A549 (cell line): ENCODE measurements at regions not wholly inside any gene's neighbourhood (a gene's known extent, or its start where the extent isn't known, plus 50 kb on each side); places are given as distances from the start of the nearest gene placed in this dataset.

Experiments used
- ATAC-seq, 2 experiments: fragments of 200-7000 bp in 1 of 2; fragments of >200 bp in 1 of 2; cut with Nextera tagmentation in 1 of 2; cut with Tn5 transposase in 1 of 2; 3 replicates each; pipeline versions ENCODE4 v1.8.0 to v1.9.1; 2018 to 2020; ENCODE audit warnings: mild to moderate bottlenecking in 1 of 2, moderate library complexity in 1 of 2
- CTCF ChIA-PET: fragments of 300-600 bp; sonication (Branson Sonifier 250); formaldehyde crosslinking; extraction: SDS; loops from one replicate; lab custom pipeline; 2021; ENCODE audit warnings: antibody characterized with exemption, inconsistent platforms; lab: Yijun Ruan, JAX
- POLR2A ChIA-PET: fragments of 350-600 bp; formaldehyde crosslinking; extraction: SDS; loops from one replicate; lab custom pipeline; 2021; ENCODE audit warnings: antibody characterized with exemption, inconsistent platforms; lab: Yijun Ruan, JAX
- DNase-seq, 2 experiments: peaks; one replicate each; pipeline versions ENCODE4 v3.0.0 to v3.0.0-alpha.2; 2011 to 2016; ENCODE audit warnings: low read depth in 1 of 2, low spot score in 1 of 2
- FAIRE-seq: peaks from 2 replicates; lab custom pipeline; 2011; peaks lifted over from hg19 to GRCh38; lab: Jason Lieb, UNC
- H3K27ac ChIP-seq, 2 experiments: fragments of >200 bp; sonication (Bioruptor Twin); formaldehyde crosslinking; 3 replicates each; pipeline ENCODE4 v1.5.1; 2016 to 2017
- H3K4me1 ChIP-seq: fragments of >200 bp; sonication (Bioruptor Twin); formaldehyde crosslinking; 3 replicates; pipeline ENCODE4 v1.6.1; 2016
- H3K4me2 ChIP-seq: fragments of >200 bp; sonication (Bioruptor Twin); formaldehyde crosslinking; 3 replicates; pipeline ENCODE4 v1.6.1; 2016
- H3K4me3 ChIP-seq: fragments of >200 bp; sonication (Bioruptor Twin); formaldehyde crosslinking; 3 replicates; pipeline ENCODE4 v1.5.1; 2016
- H3K9me3 ChIP-seq: fragments of >200 bp; sonication (Bioruptor Twin); formaldehyde crosslinking; 3 replicates; pipeline ENCODE4 v1.6.1; 2016
- EHF ChIP-seq: fragments of 250-450 bp; sonication (Bioruptor Pico); IDR thresholded peaks from 2 replicates; pipeline ENCODE4 v1.5.0; 2020; ENCODE audit warnings: mild to moderate bottlenecking
- HDAC2 ChIP-seq: fragments of 200-600 bp; sonication (generic); IDR thresholded peaks from 2 replicates; pipeline ENCODE4 v1.6.1; 2016
- HOXB13 ChIP-seq: fragments of 250-450 bp; sonication (Bioruptor Pico); IDR thresholded peaks from 2 replicates; pipeline ENCODE4 v1.5.0; 2020; ENCODE audit warnings: low read depth, mild to moderate bottlenecking, moderate library complexity
- HOXB5 ChIP-seq: fragments of 250-450 bp; sonication (Bioruptor Pico); IDR thresholded peaks from 2 replicates; pipeline ENCODE4 v1.5.0; 2020; ENCODE audit warnings: mild to moderate bottlenecking, moderate library complexity
- JUNB ChIP-seq: fragments of >200 bp; sonication (Bioruptor Twin); formaldehyde crosslinking; IDR thresholded peaks from 2 replicates; pipeline ENCODE4 v1.6.1; 2016
- MAFK ChIP-seq: fragments of 450-650 bp; IDR thresholded peaks from 2 replicates; pipeline ENCODE4 v1.6.1; 2014; ENCODE audit not compliant: partially characterized antibody
- MYC ChIP-seq: IDR thresholded peaks from 2 replicates; pipeline ENCODE4 v1.6.1; 2012; ENCODE audit warnings: mild to moderate bottlenecking, inconsistent platforms, low read length, improper control_type of control experiment, borderline replicate concordance
- NFE2L2 ChIP-seq: fragments of 150-350 bp; conservative IDR thresholded peaks from 2 replicates; pipeline ENCODE4 v1.6.1; 2014; ENCODE audit warnings: low read length
- RAD21 ChIP-seq, 2 experiments: fragments of >200 bp in 1 of 2; sonication (Bioruptor Twin) in 1 of 2; formaldehyde crosslinking in 1 of 2; IDR thresholded peaks in 1 of 2; conservative IDR thresholded peaks in 1 of 2; 2 replicates in 1 of 2; 3 replicates in 1 of 2; pipeline ENCODE4 v1.6.1; 2012 to 2018; ENCODE audit warnings: inconsistent platforms in 1 of 2
- RARB ChIP-seq: fragments of 250-450 bp; sonication (Bioruptor Pico); IDR thresholded peaks from 2 replicates; pipeline ENCODE4 v1.8.0; 2021; ENCODE audit warnings: mild to moderate bottlenecking, moderate library complexity
- RFX5 ChIP-seq: fragments of 450-650 bp; IDR thresholded peaks from 2 replicates; pipeline ENCODE4 v1.7.1; 2014; ENCODE audit warnings: antibody characterized with exemption, mild to moderate bottlenecking, moderate library complexity
- TP53 ChIP-seq: fragments of 250-450 bp; sonication (Bioruptor Pico); IDR thresholded peaks from 2 replicates; pipeline ENCODE4 v1.5.0; 2021; ENCODE audit warnings: mild to moderate bottlenecking, moderate library complexity
- WGBS: methylation state at CpG from one replicate; pipeline ENCODE4 v1.1.6; 2017; ENCODE audit errors: missing lambda C conversion rate; 5-methylcytosine and 5-hydroxymethylcytosine counted together
- TF ChIP-seq, protein P1 (sequence below): fragments of 150-350 bp; IDR thresholded peaks from 2 replicates; pipeline ENCODE4 v1.6.1; 2014; ENCODE audit warnings: low read depth, mild to moderate bottlenecking, low read length
- TF ChIP-seq, protein P2 (sequence below): IDR thresholded peaks from 2 replicates; pipeline ENCODE4 v1.6.1; 2012
- TF ChIP-seq, protein P3 (sequence below): IDR thresholded peaks from 2 replicates; pipeline ENCODE4 v1.6.1; 2012; ENCODE audit warnings: low read depth, borderline replicate concordance
- TF ChIP-seq, protein P4 (sequence below): fragments of >200 bp; sonication (Bioruptor Twin); formaldehyde crosslinking; IDR thresholded peaks from 3 replicates; pipeline ENCODE4 v1.6.1; 2016
- TF ChIP-seq, protein P5 (sequence below): fragments of 200-600 bp; sonication (generic); IDR thresholded peaks from 2 replicates; pipeline ENCODE4 v1.6.1; 2016; ENCODE audit warnings: antibody characterized with exemption, mild to moderate bottlenecking, moderate library complexity

DNA sequence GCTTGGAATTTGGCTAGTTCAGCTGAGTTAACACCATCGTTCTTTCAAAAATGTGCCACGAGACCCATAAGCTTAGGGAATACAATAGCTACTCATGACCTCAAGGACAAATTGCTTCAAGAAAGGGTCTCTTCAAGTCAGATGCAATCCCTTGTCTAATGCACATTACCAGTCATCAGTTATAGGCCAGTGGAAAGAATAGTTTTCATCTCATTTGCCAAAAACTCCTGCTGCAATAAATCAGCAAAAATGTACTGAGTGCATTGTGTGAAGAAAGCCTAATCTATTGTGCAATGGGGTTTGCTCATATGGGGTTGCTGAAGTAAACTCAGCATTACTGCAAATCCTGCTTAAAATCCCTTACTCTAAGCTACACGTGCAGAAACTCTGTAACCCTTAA lies 208.3 kb upstream of the NBEA start:
- FAIRE-seq (no peak), ATAC-seq (no peak), DNase-seq (no peak)
- H3K27ac ChIP-seq = no peak overlapping the region
- TF ChIP-seq, protein P1, sequence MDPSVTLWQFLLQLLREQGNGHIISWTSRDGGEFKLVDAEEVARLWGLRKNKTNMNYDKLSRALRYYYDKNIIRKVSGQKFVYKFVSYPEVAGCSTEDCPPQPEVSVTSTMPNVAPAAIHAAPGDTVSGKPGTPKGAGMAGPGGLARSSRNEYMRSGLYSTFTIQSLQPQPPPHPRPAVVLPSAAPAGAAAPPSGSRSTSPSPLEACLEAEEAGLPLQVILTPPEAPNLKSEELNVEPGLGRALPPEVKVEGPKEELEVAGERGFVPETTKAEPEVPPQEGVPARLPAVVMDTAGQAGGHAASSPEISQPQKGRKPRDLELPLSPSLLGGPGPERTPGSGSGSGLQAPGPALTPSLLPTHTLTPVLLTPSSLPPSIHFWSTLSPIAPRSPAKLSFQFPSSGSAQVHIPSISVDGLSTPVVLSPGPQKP = no peak
- H3K4me2 ChIP-seq = no peak overlapping the region
- CTCF ChIA-PET = interaction anchor here (0.6 kb wide), 1 partner anchor 133 kb away, joined by 4 read pairs; no protein-coding TSS in a partner anchor
- no peak overlapping the region for H3K4me3 ChIP-seq
- no peaks in the 10 kb centered on the region for H3K4me1 ChIP-seq
- H3K9me3 ChIP-seq = no peaks in the 10 kb centered on the region
- POLR2A ChIA-PET = no interaction called here
- 80% methylated on average over 3 of the region's 3 CpGs for WGBS

DNA sequence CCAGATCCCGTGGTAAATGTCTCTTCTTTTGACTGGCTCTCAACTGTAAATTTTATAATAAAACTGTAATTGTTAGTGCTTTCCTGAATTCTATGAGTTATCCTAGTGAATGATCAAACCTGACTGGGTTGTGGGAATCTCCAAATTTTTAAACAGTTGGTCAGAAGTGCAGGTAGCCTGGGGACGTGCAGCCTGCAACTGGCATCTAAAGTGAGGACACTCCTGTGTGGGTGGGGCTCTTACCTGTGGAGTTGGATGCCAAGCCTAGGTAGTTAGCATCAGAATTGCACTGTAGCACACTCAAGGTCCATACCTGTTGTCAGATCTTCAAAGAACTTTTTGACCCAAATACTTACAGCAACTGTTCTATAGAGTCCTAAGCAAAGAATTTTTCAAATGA lies 207.1 kb upstream of the NBEA start:
- H3K4me2 ChIP-seq = no peak overlapping the region
- POLR2A ChIA-PET = no interaction called here
- WGBS = 25% methylated on average over 2 of the region's 2 CpGs
- H3K27ac ChIP-seq = no peak overlapping the region
- ATAC-seq = no peak
- no peak for DNase-seq
- H3K9me3 ChIP-seq = no peaks in the 10 kb centered on the region
- FAIRE-seq = no peak
- CTCF ChIA-PET = no interaction called here
- no peak overlapping the region for H3K4me3 ChIP-seq
- H3K4me1 ChIP-seq = no peaks in the 10 kb centered on the region
- TF ChIP-seq RARB (CRISPR knock-in tag) = no peak
- TF ChIP-seq HDAC2 = no peak
- no peak for TF ChIP-seq HOXB5 (CRISPR knock-in tag)
- no peak for TF ChIP-seq EHF
- TF ChIP-seq HOXB13 (CRISPR knock-in tag) = no peak
- no peak for TF ChIP-seq RAD21 (conservative IDR thresholded peaks at IDR 0.05 in 1 of 2, IDR thresholded peaks at IDR 0.05 in 1 of 2)
- TF ChIP-seq, protein P2, sequence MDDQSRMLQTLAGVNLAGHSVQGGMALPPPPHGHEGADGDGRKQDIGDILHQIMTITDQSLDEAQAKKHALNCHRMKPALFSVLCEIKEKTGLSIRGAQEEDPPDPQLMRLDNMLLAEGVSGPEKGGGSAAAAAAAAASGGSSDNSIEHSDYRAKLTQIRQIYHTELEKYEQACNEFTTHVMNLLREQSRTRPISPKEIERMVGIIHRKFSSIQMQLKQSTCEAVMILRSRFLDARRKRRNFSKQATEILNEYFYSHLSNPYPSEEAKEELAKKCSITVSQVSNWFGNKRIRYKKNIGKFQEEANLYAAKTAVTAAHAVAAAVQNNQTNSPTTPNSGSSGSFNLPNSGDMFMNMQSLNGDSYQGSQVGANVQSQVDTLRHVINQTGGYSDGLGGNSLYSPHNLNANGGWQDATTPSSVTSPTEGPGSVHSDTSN = no peak
- no peak for TF ChIP-seq TP53
- TF ChIP-seq, protein P3, sequence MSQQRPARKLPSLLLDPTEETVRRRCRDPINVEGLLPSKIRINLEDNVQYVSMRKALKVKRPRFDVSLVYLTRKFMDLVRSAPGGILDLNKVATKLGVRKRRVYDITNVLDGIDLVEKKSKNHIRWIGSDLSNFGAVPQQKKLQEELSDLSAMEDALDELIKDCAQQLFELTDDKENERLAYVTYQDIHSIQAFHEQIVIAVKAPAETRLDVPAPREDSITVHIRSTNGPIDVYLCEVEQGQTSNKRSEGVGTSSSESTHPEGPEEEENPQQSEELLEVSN = no peak
- no peak for TF ChIP-seq MYC
- no peak for TF ChIP-seq NFE2L2
- TF ChIP-seq, protein P4, sequence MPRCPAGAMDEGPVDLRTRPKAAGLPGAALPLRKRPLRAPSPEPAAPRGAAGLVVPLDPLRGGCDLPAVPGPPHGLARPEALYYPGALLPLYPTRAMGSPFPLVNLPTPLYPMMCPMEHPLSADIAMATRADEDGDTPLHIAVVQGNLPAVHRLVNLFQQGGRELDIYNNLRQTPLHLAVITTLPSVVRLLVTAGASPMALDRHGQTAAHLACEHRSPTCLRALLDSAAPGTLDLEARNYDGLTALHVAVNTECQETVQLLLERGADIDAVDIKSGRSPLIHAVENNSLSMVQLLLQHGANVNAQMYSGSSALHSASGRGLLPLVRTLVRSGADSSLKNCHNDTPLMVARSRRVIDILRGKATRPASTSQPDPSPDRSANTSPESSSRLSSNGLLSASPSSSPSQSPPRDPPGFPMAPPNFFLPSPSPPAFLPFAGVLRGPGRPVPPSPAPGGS = no peak
- TF ChIP-seq JUNB = no peak
- TF ChIP-seq, protein P5, sequence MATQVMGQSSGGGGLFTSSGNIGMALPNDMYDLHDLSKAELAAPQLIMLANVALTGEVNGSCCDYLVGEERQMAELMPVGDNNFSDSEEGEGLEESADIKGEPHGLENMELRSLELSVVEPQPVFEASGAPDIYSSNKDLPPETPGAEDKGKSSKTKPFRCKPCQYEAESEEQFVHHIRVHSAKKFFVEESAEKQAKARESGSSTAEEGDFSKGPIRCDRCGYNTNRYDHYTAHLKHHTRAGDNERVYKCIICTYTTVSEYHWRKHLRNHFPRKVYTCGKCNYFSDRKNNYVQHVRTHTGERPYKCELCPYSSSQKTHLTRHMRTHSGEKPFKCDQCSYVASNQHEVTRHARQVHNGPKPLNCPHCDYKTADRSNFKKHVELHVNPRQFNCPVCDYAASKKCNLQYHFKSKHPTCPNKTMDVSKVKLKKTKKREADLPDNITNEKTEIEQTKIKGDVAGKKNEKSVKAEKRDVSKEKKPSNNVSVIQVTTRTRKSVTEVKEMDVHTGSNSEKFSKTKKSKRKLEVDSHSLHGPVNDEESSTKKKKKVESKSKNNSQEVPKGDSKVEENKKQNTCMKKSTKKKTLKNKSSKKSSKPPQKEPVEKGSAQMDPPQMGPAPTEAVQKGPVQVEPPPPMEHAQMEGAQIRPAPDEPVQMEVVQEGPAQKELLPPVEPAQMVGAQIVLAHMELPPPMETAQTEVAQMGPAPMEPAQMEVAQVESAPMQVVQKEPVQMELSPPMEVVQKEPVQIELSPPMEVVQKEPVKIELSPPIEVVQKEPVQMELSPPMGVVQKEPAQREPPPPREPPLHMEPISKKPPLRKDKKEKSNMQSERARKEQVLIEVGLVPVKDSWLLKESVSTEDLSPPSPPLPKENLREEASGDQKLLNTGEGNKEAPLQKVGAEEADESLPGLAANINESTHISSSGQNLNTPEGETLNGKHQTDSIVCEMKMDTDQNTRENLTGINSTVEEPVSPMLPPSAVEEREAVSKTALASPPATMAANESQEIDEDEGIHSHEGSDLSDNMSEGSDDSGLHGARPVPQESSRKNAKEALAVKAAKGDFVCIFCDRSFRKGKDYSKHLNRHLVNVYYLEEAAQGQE = no peak
- TF ChIP-seq MAFK = no peak
- TF ChIP-seq RFX5 = no peak
